ENCODE measurements at regions not wholly inside any gene's neighbourhood (a gene's known extent, or its start where the extent isn't known, plus 50 kb on each side); places are given as distances from the start of the nearest gene placed in this dataset.
A peak's percentile ranks its signal among the peaks of the same experiment; 100 is the strongest.

DNA sequence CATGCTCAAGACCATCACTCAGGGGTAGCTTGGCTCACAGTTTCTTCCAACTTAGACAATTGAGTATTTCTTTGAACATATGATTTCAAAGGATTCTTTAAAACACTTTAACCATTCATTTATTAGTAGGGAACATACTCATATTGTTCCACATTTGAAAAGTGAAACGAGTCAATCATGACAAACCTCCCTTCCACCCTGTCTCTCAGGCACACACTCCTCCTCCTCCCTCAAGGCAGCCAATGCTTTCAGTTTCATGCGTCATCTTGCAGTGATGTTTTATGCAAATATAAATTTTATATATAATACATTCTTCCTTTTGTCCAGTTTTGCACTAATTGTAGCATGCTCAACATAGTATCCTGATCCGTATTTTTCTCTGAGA lies 126.0 kb upstream of the BOD1 start (continued):
- TF ChIP-seq ZNF503 (CRISPR knock-in tag; IDR thresholded peaks at IDR 0.05) = no peak

GRCh38 chr5:173743641-173744343 lies 127.3 kb upstream of the BOD1 start:
- peak overlapping the region; percentile 46; the same call in 1 of the 2 replicates for H3K9ac ChIP-seq (ENCODE audit: insufficient read depth, low read depth, low read length)
- peak overlapping the region; percentile 28 for H3K27ac ChIP-seq (ENCODE audit: extremely low read length, insufficient read depth, low read length)
- peaks cover 61% of the 10 kb centered on the region for H3K4me1 ChIP-seq (ENCODE audit: insufficient read depth, low read length)
- in situ Hi-C loops (cut with HindIII; ENCODE audit: extremely low pct_ligation_motif_present, low pct_unique_long_range_greater_than_20kb) = no loop called here
- CTCF ChIA-PET (ENCODE audit: low intra/inter-chr PET ratio, low total read pairs) = no interaction called here
- H3K9me3 ChIP-seq (ENCODE audit: low read length) = no peaks in the 10 kb centered on the region
- no peaks in the 10 kb centered on the region for H4K20me1 ChIP-seq (ENCODE audit: insufficient read depth, low read length)
- H3K4me2 ChIP-seq (ENCODE audit: low read depth, low read length) = peak overlapping the region; percentile 65
- H2AFZ ChIP-seq (ENCODE audit: low read length) = peak overlapping the region; percentile 5
- no peaks in the 10 kb centered on the region for H3K79me2 ChIP-seq (ENCODE audit: insufficient read depth, low read length)
- no peaks in the 10 kb centered on the region for H3K27me3 ChIP-seq (ENCODE audit: control insufficient read depth in 1 of 2, insufficient read depth in 2 of 2, low read length in 2 of 2)
- H3K36me3 ChIP-seq (replicated peaks in 1 of 2; ENCODE audit: control insufficient read depth in 1 of 2, insufficient read depth in 2 of 2, low read length in 2 of 2) = no peaks in the 10 kb centered on the region
- intact Hi-C loops (cut with micrococcal nuclease; ENCODE audit: unreplicated experiment) = no loop called here
- 45% methylated on average over 8 of the region's 9 CpGs for WGBS (ENCODE audit: low lambda C conversion rate)
- ATAC-seq (peak; percentile 63), DNase-seq (ENCODE audit: low spot score) (peak; percentile 50), FAIRE-seq (no peak)
- POLR2A ChIA-PET = interaction anchor here (1.1 kb wide), 1 partner anchor 23 kb away, joined by 4 read pairs; no protein-coding TSS in a partner anchor
- peak overlapping the region in 1 of 3 experiments; percentile 47; a peak in 1 of 6 replicates for H3K4me3 ChIP-seq (replicated peaks in 1 of 3; ENCODE audit: insufficient read depth in 1 of 3, low read depth in 2 of 3, low read length in 3 of 3)
- no TSS peak for BruUV-seq (replicated peaks)
- TF ChIP-seq, protein P1, sequence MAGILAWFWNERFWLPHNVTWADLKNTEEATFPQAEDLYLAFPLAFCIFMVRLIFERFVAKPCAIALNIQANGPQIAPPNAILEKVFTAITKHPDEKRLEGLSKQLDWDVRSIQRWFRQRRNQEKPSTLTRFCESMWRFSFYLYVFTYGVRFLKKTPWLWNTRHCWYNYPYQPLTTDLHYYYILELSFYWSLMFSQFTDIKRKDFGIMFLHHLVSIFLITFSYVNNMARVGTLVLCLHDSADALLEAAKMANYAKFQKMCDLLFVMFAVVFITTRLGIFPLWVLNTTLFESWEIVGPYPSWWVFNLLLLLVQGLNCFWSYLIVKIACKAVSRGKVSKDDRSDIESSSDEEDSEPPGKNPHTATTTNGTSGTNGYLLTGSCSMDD (CRISPR knock-in tag; IDR thresholded peaks at IDR 0.05) = no peak
- no peak for TF ChIP-seq CBFB (CRISPR knock-in tag; IDR thresholded peaks at IDR 0.05)
- no peak for TF ChIP-seq SETDB1 (CRISPR knock-in tag; IDR thresholded peaks at IDR 0.05; ENCODE audit: borderline replicate concordance)
- TF ChIP-seq, protein P2, sequence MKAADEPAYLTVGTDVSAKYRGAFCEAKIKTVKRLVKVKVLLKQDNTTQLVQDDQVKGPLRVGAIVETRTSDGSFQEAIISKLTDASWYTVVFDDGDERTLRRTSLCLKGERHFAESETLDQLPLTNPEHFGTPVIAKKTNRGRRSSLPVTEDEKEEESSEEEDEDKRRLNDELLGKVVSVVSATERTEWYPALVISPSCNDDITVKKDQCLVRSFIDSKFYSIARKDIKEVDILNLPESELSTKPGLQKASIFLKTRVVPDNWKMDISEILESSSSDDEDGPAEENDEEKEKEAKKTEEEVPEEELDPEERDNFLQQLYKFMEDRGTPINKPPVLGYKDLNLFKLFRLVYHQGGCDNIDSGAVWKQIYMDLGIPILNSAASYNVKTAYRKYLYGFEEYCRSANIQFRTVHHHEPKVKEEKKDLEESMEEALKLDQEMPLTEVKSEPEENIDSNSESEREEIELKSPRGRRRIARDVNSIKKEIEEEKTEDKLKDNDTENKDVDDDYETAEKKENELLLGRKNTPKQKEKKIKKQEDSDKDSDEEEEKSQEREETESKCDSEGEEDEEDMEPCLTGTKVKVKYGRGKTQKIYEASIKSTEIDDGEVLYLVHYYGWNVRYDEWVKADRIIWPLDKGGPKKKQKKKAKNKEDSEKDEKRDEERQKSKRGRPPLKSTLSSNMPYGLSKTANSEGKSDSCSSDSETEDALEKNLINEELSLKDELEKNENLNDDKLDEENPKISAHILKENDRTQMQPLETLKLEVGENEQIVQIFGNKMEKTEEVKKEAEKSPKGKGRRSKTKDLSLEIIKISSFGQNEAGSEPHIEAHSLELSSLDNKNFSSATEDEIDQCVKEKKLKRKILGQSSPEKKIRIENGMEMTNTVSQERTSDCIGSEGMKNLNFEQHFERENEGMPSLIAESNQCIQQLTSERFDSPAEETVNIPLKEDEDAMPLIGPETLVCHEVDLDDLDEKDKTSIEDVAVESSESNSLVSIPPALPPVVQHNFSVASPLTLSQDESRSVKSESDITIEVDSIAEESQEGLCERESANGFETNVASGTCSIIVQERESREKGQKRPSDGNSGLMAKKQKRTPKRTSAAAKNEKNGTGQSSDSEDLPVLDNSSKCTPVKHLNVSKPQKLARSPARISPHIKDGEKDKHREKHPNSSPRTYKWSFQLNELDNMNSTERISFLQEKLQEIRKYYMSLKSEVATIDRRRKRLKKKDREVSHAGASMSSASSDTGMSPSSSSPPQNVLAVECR (CRISPR knock-in tag; IDR thresholded peaks at IDR 0.05; ENCODE audit: borderline replicate concordance) = peak; percentile 12; the same call in 1 of the 2 replicates
- TF ChIP-seq GMEB1 (CRISPR knock-in tag; IDR thresholded peaks at IDR 0.05; ENCODE audit: borderline replicate concordance) = no peak
- TF ChIP-seq ZNF430 (CRISPR knock-in tag; IDR thresholded peaks at IDR 0.05) = no peak
- TF ChIP-seq, protein P3, sequence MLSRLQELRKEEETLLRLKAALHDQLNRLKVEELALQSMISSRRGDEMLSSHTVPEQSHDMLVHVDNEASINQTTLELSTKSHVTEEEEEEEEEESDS (CRISPR knock-in tag; IDR thresholded peaks at IDR 0.05; ENCODE audit: borderline replicate concordance) = no peak
- TF ChIP-seq ZNF589 (CRISPR knock-in tag; conservative IDR thresholded peaks at IDR 0.05) = no peak
- TF ChIP-seq SMARCE1 (IDR thresholded peaks at IDR 0.05; ENCODE audit: borderline replicate concordance) = no peak
- TF ChIP-seq AHR (CRISPR knock-in tag; IDR thresholded peaks at IDR 0.05) = no peak
- no peak for TF ChIP-seq CENPX (CRISPR knock-in tag; IDR thresholded peaks at IDR 0.05)
- no peak for TF ChIP-seq ZSCAN22 (CRISPR knock-in tag; IDR thresholded peaks at IDR 0.05)

Data from HepG2 (cell line).